H1 (cell line): ENCODE measurements at regions not wholly inside any gene's neighbourhood (a gene's known extent, or its start where the extent isn't known, plus 50 kb on each side); places are given as distances from the start of the nearest gene placed in this dataset.

Experiments used
- CTCF ChIA-PET: fragments of 300-600 bp; sonication (Branson Sonifier 250); formaldehyde crosslinking; loops from one replicate; lab custom pipeline; 2021; ENCODE audit not compliant: partially characterized antibody; lab: Charles Lee
- POLR2A ChIA-PET: fragments of 300-600 bp; sonication (Branson Sonifier 250); formaldehyde crosslinking; loops from one replicate; lab custom pipeline; 2021; ENCODE audit warnings: inconsistent platforms; ENCODE audit not compliant: partially characterized antibody; lab: Charles Lee
- DNase-seq, 2 experiments: peaks; one replicate each; pipeline versions ENCODE4 v3.0.0 to v3.0.0-alpha.2; 2010 to 2022; ENCODE audit warnings: low spot score in 2 of 2, low read depth in 1 of 2, mixed read lengths in 1 of 2
- FAIRE-seq: peaks from 2 replicates; lab custom pipeline; 2011; peaks lifted over from hg19 to GRCh38; lab: Jason Lieb, UNC
- H2AFZ ChIP-seq: 2 replicates; pipeline ENCODE4 v1.8.1; 2012; ENCODE audit warnings: low read length, inconsistent platforms
- H2AK5ac ChIP-seq: 2 replicates; pipeline ENCODE4 v1.6.1; 2013; ENCODE audit warnings: low read depth, low read length
- H2BK120ac ChIP-seq: replicated peaks from 2 replicates; pipeline ENCODE3; 2013; ENCODE audit warnings: low read depth, low read length, inconsistent platforms
- H2BK12ac ChIP-seq: 2 replicates; pipeline ENCODE4 v1.6.1; 2013; ENCODE audit warnings: low read depth, low read length
- H2BK15ac ChIP-seq: 2 replicates; pipeline ENCODE4 v1.6.1; 2013; ENCODE audit warnings: low read length
- H2BK20ac ChIP-seq: 2 replicates; pipeline ENCODE4 v1.6.1; 2013; ENCODE audit warnings: low read length
- H2BK5ac ChIP-seq: 2 replicates; pipeline ENCODE4 v1.6.1; 2013; ENCODE audit warnings: low read depth, low read length
- H3K14ac ChIP-seq: 2 replicates; pipeline ENCODE4 v1.6.1; 2013; ENCODE audit warnings: inconsistent platforms; ENCODE audit not compliant: insufficient read length
- H3K18ac ChIP-seq: 2 replicates; pipeline ENCODE4 v1.6.1; 2013; ENCODE audit warnings: low read length; ENCODE audit errors: extremely low read depth
- H3K23ac ChIP-seq: 2 replicates; pipeline ENCODE4 v1.6.1; 2013; ENCODE audit warnings: inconsistent platforms; ENCODE audit not compliant: insufficient read length
- H3K23me2 ChIP-seq: 2 replicates; pipeline ENCODE4 v1.6.1; 2013; ENCODE audit warnings: low read depth, low read length
- H3K27ac ChIP-seq: 2 replicates; pipeline ENCODE4 v1.6.1; 2011; ENCODE audit warnings: low read depth, low read length, inconsistent platforms
- H3K27me3 ChIP-seq, 4 experiments: replicated peaks in 1 of 4; 1 replicate in 1 of 4; 2 replicates in 3 of 4; pipeline versions ENCODE4 v1.6.1 to v1.8.1; 2011 to 2013; ENCODE audit warnings: low read length in 3 of 4, mild to moderate bottlenecking in 3 of 4, inconsistent platforms in 2 of 4, mixed read lengths in 2 of 4, moderate library complexity in 1 of 4; ENCODE audit not compliant: control insufficient read depth in 3 of 4, insufficient read depth in 3 of 4; ENCODE audit errors: extremely low read depth in 1 of 4
- H3K36me3 ChIP-seq, 4 experiments: 2 replicates each; pipeline versions ENCODE4 v1.6.1 to v1.8.1; 2011 to 2013; ENCODE audit warnings: mild to moderate bottlenecking in 4 of 4, low read length in 3 of 4, moderate library complexity in 2 of 4, control low read depth in 1 of 4, inconsistent platforms in 1 of 4; ENCODE audit not compliant: insufficient read depth in 4 of 4, control insufficient read depth in 2 of 4
- H3K4ac ChIP-seq: replicated peaks from 2 replicates; pipeline ENCODE3; 2013; ENCODE audit warnings: low read length, low read depth, mixed read lengths, inconsistent platforms; ENCODE audit not compliant: insufficient read length
- H3K4me1 ChIP-seq, 4 experiments: replicated peaks in 1 of 4; 1 replicate in 1 of 4; 2 replicates in 3 of 4; pipeline versions ENCODE4 v1.6.1 to v1.8.1; 2011 to 2013; ENCODE audit warnings: low read length in 3 of 4, inconsistent platforms in 2 of 4, mixed read lengths in 1 of 4; ENCODE audit not compliant: insufficient read depth in 4 of 4, control insufficient read depth in 3 of 4
- H3K4me2 ChIP-seq, 2 experiments: 2 replicates each; pipeline versions ENCODE4 v1.6.1 to v1.8.1; 2011 to 2013; ENCODE audit warnings: low read depth in 2 of 2, low read length in 2 of 2, control low read depth in 1 of 2, inconsistent platforms in 1 of 2, mild to moderate bottlenecking in 1 of 2; ENCODE audit not compliant: insufficient read depth in 1 of 2
- H3K4me3 ChIP-seq, 4 experiments: fragments of 200-600, 300-600 bp in 1 of 4; sonication (generic), shearing (Covaris generic), sonication (Bioruptor Twin) in 1 of 4; 2 replicates each; pipeline versions ENCODE4 v1.5.1 to v1.8.1; 2011 to 2016; ENCODE audit warnings: low read length in 4 of 4, low read depth in 3 of 4, control low read depth in 2 of 4, inconsistent platforms in 2 of 4, mild to moderate bottlenecking in 2 of 4, mixed read lengths in 1 of 4, moderate library complexity in 1 of 4; ENCODE audit not compliant: insufficient read depth in 2 of 4; ENCODE audit errors: extremely low read depth in 1 of 4
- H3K56ac ChIP-seq: replicated peaks from 2 replicates; pipeline ENCODE3; 2013; ENCODE audit warnings: low read depth, mild to moderate bottlenecking, mixed read lengths, low read length, inconsistent platforms; ENCODE audit not compliant: insufficient read length
- H3K79me1 ChIP-seq: 2 replicates; pipeline ENCODE4 v1.6.1; 2013; ENCODE audit warnings: low read depth, low read length, control low read depth
- H3K79me2 ChIP-seq, 2 experiments: 2 replicates each; pipeline versions ENCODE4 v1.6.1 to v1.8.1; 2012 to 2013; ENCODE audit warnings: low read length in 2 of 2, mild to moderate bottlenecking in 2 of 2, inconsistent platforms in 1 of 2; ENCODE audit not compliant: insufficient read depth in 2 of 2, control insufficient read depth in 1 of 2
- H3K9ac ChIP-seq, 4 experiments: replicated peaks in 1 of 4; 1 replicate in 1 of 4; 2 replicates in 3 of 4; pipeline versions ENCODE4 v1.6.1 to v1.8.1; 2011 to 2013; ENCODE audit warnings: low read depth in 3 of 4, low read length in 3 of 4, control low read depth in 2 of 4, mild to moderate bottlenecking in 2 of 4, moderate library complexity in 2 of 4, inconsistent platforms in 1 of 4; ENCODE audit errors: extremely low read depth in 1 of 4
- H3K9me3 ChIP-seq, 2 experiments: 2 replicates each; pipeline versions ENCODE4 v1.6.1 to v1.8.1; 2012 to 2013; ENCODE audit warnings: mild to moderate bottlenecking in 2 of 2, moderate library complexity in 2 of 2, control low read depth in 1 of 2, inconsistent platforms in 1 of 2, low read depth in 1 of 2, low read length in 1 of 2, mixed read lengths in 1 of 2; ENCODE audit not compliant: insufficient read depth in 2 of 2
- H4K20me1 ChIP-seq, 2 experiments: replicated peaks in 1 of 2; 2 replicates each; pipeline versions ENCODE3 to v1.8.1; 2011 to 2013; ENCODE audit warnings: inconsistent platforms in 2 of 2, low read length in 2 of 2, mild to moderate bottlenecking in 1 of 2; ENCODE audit not compliant: insufficient read depth in 2 of 2, control insufficient read depth in 1 of 2
- H4K5ac ChIP-seq: 2 replicates; pipeline ENCODE4 v1.6.1; 2013; ENCODE audit warnings: low read length, low read depth, mixed read lengths, inconsistent platforms; ENCODE audit not compliant: insufficient read length
- H4K8ac ChIP-seq: 2 replicates; pipeline ENCODE4 v1.8.0; 2013; ENCODE audit warnings: mild to moderate bottlenecking, moderate library complexity, low read length, inconsistent platforms; ENCODE audit not compliant: insufficient read depth; ENCODE audit errors: extremely low read depth
- H4K91ac ChIP-seq: replicated peaks from 2 replicates; pipeline ENCODE3; 2013; ENCODE audit warnings: low read length, mixed read lengths, inconsistent platforms; ENCODE audit not compliant: insufficient read length
- ASH2L ChIP-seq: fragments of 200-600, 300-600 bp; sonication (generic); IDR thresholded peaks from one replicate; pipeline ENCODE4 v1.7.1; 2017; ENCODE audit warnings: low read length
- E2F6 ChIP-seq: IDR thresholded peaks from 2 replicates; pipeline ENCODE4 v1.6.1; 2012; ENCODE audit warnings: inconsistent platforms
- RNF2 ChIP-seq: fragments of 200-900, 300-1000 bp; sonication (generic); IDR thresholded peaks from 2 replicates; pipeline ENCODE4 v1.7.1; 2016; ENCODE audit warnings: borderline replicate concordance, low read depth, mild to moderate bottlenecking, antibody characterized with exemption, low read length; ENCODE audit not compliant: poor library complexity, severe bottlenecking; ENCODE audit errors: missing control alignments
- SIRT6 ChIP-seq: IDR thresholded peaks from one replicate; pipeline ENCODE4 v1.7.1; 2012; ENCODE audit warnings: low read length, inconsistent platforms
- SIX5 ChIP-seq: IDR thresholded peaks from 2 replicates; pipeline ENCODE4 v1.6.1; 2011; ENCODE audit warnings: mild to moderate bottlenecking, low read depth, low read length
- TEAD4 ChIP-seq: IDR thresholded peaks from 2 replicates; pipeline ENCODE4 v1.6.1; 2012; ENCODE audit warnings: low read depth, low read length, inconsistent platforms, mixed read lengths
- WGBS, 2 experiments: shearing (Covaris generic) in 1 of 2; methylation state at CpG; one replicate each; pipeline versions ENCODE4 v1.1.6 to v1.1.7; 2013 to 2015; ENCODE audit warnings: low lambda C conversion rate in 2 of 2, mixed read lengths in 2 of 2, inconsistent platforms in 1 of 2, low coverage in 1 of 2, missing lambda C conversion rate in 1 of 2; ENCODE audit not compliant: insufficient replicate concordance in 2 of 2, insufficient coverage in 1 of 2, insufficient read length in 1 of 2; ENCODE audit errors: extremely low coverage in 1 of 2, missing lambda C conversion rate in 1 of 2; 5-methylcytosine and 5-hydroxymethylcytosine counted together

GRCh38 chr3:167887096-167887495, 151.6 kb downstream of the SERPINI1 start:
- POLR2A ChIA-PET: no interaction called here
- CTCF ChIA-PET: interaction anchor here (0.6 to 1.4 kb wide), 3 partner anchors 15 to 322 kb away, joined by 3 to 4 read pairs (median 4); no protein-coding TSS in a partner anchor
- TF ChIP-seq RNF2 (no peak), SIX5 (no peak), TEAD4 (no peak), SIRT6 (no peak), ASH2L (no peak), E2F6 (no peak)

More at GRCh38 chr3:167887096-167887495, 151.6 kb downstream of the SERPINI1 start:
- no peaks in the 10 kb centered on the region for H3K27me3 ChIP-seq
- H3K14ac ChIP-seq: no peak overlapping the region
- no peaks in the 10 kb centered on the region for H3K9me3 ChIP-seq
- H3K4me2 ChIP-seq: no peak overlapping the region
- H3K9ac ChIP-seq: no peak overlapping the region
- H3K4me1 ChIP-seq: no peaks in the 10 kb centered on the region
- no peak overlapping the region for H3K4ac ChIP-seq
- no peak overlapping the region for H2AK5ac ChIP-seq
- no peak for FAIRE-seq
- no peak overlapping the region for H2BK5ac ChIP-seq
- no peaks in the 10 kb centered on the region for H3K23me2 ChIP-seq
- H4K8ac ChIP-seq: no peak overlapping the region
- no peaks in the 10 kb centered on the region for H3K36me3 ChIP-seq
- no peak overlapping the region for H4K5ac ChIP-seq
- no peak overlapping the region for H2BK120ac ChIP-seq
- H3K4me3 ChIP-seq: no peak overlapping the region
- no peak overlapping the region for H3K27ac ChIP-seq
- 73% methylated on average over 1 of the region's 1 CpG; no CpG with 5 or more reads in 1 of the 2 experiments for WGBS, 2 experiments
- no peaks in the 10 kb centered on the region for H3K79me2 ChIP-seq
- no peak overlapping the region for H2BK20ac ChIP-seq
- H3K23ac ChIP-seq: no peak overlapping the region
- no peak overlapping the region for H4K91ac ChIP-seq
- DNase-seq: no peak
- H4K20me1 ChIP-seq: no peaks in the 10 kb centered on the region
- H3K79me1 ChIP-seq: no peaks in the 10 kb centered on the region
- no peak overlapping the region for H2BK15ac ChIP-seq
- H2AFZ ChIP-seq: 0 out of 2 replicates have a peak overlapping the region, but pooled peaks have one; percentile 17
- no peak overlapping the region for H3K56ac ChIP-seq
- no peak overlapping the region for H3K18ac ChIP-seq
- H2BK12ac ChIP-seq: no peak overlapping the region
